HUES48 (cell line): ENCODE measurements at regions not wholly inside any gene's neighbourhood (a gene's known extent, or its start where the extent isn't known, plus 50 kb on each side); places are given as distances from the start of the nearest gene placed in this dataset.

Experiments used
- H3K27ac ChIP-seq: one replicate; pipeline ENCODE4 v1.7.0; 2013; ENCODE audit warnings: low read depth, low read length, inconsistent platforms
- H3K27me3 ChIP-seq: 2 replicates; pipeline ENCODE4 v1.6.1; 2013; ENCODE audit warnings: mild to moderate bottlenecking, low read length; ENCODE audit not compliant: control insufficient read depth, insufficient read depth
- H3K36me3 ChIP-seq: 2 replicates; pipeline ENCODE4 v1.6.1; 2013; ENCODE audit warnings: low read length; ENCODE audit not compliant: control insufficient read depth, insufficient read depth
- H3K4me1 ChIP-seq: 2 replicates; pipeline ENCODE4 v1.6.1; 2013; ENCODE audit warnings: mild to moderate bottlenecking, low read length; ENCODE audit not compliant: control insufficient read depth, insufficient read depth
- H3K4me3 ChIP-seq: 2 replicates; pipeline ENCODE4 v1.5.1; 2013; ENCODE audit warnings: mild to moderate bottlenecking, low read depth, low read length
- H3K9ac ChIP-seq: 2 replicates; pipeline ENCODE4 v1.6.1; 2013; ENCODE audit warnings: mild to moderate bottlenecking, low read depth, low read length, moderate library complexity
- H3K9me3 ChIP-seq: 2 replicates; pipeline ENCODE4 v1.6.1; 2013; ENCODE audit warnings: low read length; ENCODE audit not compliant: control insufficient read depth, insufficient read depth

GRCh38 chr10:104574838-104575237 is 66.3 kb upstream of the SORCS3 start:
- Histone ChIP-seq H3K36me3 (no peaks in the 10 kb centered on the region), H3K4me3 (no peak overlapping the region), H3K9me3 (no peaks in the 10 kb centered on the region), H3K4me1 (no peaks in the 10 kb centered on the region), H3K27me3 (no peaks in the 10 kb centered on the region), H3K27ac (no peak overlapping the region), H3K9ac (no peak overlapping the region)

DNA sequence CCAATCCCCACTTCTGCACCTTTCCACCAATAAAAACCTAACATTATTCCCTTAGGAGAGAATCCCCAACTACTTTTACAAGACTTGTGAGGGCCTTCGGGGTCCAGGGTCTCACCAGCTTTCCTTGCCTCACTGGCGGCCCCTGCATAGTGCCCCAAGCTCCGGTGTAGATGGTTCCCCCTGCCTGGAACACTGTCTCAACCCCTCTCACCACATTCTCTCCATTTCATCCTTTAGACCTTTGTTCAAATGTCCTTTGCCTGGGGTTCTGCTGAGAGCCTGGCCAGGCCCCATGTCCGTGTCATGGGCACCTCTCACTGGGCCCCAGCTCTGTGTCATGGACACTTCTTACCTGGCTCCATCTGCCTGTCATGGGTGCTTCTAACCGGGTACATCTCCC is 64.5 kb upstream of the SORCS3 start:
- no peaks in the 10 kb centered on the region for H3K36me3 ChIP-seq
- H3K9ac ChIP-seq: no peak overlapping the region

DNA sequence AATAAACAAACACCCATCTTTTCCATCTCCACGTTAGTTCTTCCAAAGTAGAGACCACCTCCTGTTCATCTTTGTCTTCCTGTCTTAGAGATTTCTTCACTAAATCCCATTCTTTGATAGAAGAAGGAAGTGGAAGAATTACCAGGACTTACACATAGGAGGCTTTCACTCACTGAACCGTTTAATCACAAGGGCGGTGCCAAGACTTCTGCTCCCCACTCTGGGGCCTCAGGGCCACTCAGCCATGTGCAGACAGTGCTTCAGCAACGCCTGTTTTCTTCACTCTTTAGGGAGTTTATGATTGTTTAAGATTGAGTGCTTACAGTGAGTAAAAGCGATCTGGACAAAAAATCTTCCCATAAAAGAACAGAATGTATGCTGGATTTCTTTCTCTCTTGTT is 63.9 kb upstream of the SORCS3 start:
- Histone ChIP-seq H3K27me3 (no peaks in the 10 kb centered on the region), H3K9ac (no peak overlapping the region), H3K4me1 (no peaks in the 10 kb centered on the region), H3K4me3 (no peak overlapping the region), H3K9me3 (no peaks in the 10 kb centered on the region), H3K27ac (no peak overlapping the region), H3K36me3 (no peaks in the 10 kb centered on the region)

More for the DNA sequence above, 64.5 kb upstream of the SORCS3 start:
- Histone ChIP-seq H3K9me3 (no peaks in the 10 kb centered on the region), H3K4me1 (no peaks in the 10 kb centered on the region), H3K27ac (no peak overlapping the region), H3K27me3 (no peaks in the 10 kb centered on the region), H3K4me3 (no peak overlapping the region)

- no peak overlapping the region for H3K4me3 ChIP-seq
- no peaks in the 10 kb centered on the region for H3K9me3 ChIP-seq
- H3K27me3 ChIP-seq: no peaks in the 10 kb centered on the region
- no peaks in the 10 kb centered on the region for H3K4me1 ChIP-seq
- H3K9ac ChIP-seq: no peak overlapping the region
- H3K27ac ChIP-seq: no peak overlapping the region
- no peaks in the 10 kb centered on the region for H3K36me3 ChIP-seq
These were observed 63.1 kb upstream of the SORCS3 start for GRCh38 chr10:104577861-104578521.

- H3K9ac ChIP-seq: no peak overlapping the region
- no peak overlapping the region for H3K27ac ChIP-seq
- no peaks in the 10 kb centered on the region for H3K4me1 ChIP-seq
- H3K9me3 ChIP-seq: no peaks in the 10 kb centered on the region
- H3K36me3 ChIP-seq: no peaks in the 10 kb centered on the region
- H3K4me3 ChIP-seq: no peak overlapping the region
- no peaks in the 10 kb centered on the region for H3K27me3 ChIP-seq
These were observed 62.4 kb upstream of the SORCS3 start for GRCh38 chr10:104578671-104579070.

DNA sequence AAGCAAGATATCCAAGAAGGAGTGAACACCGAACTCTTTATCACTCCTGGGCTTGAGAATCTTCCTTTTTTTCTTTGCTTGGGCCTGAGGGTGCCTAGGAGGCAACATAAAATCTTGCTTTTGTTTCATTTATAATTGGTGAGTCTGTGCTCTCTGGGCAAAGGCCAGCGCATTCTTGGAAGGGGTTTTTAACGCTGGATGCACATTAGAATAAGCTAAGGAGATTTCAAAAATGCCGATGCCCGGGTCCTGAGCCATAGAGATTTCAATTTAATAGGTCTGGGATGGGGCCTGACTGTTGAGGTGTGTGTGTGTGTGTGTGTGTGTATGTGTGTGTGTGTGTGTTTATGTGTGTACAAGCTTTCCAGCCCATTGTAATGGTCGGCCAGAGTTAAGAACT is 62.0 kb upstream of the SORCS3 start:
- Histone ChIP-seq H3K4me1 (no peaks in the 10 kb centered on the region), H3K9ac (no peak overlapping the region), H3K9me3 (no peaks in the 10 kb centered on the region)

DNA sequence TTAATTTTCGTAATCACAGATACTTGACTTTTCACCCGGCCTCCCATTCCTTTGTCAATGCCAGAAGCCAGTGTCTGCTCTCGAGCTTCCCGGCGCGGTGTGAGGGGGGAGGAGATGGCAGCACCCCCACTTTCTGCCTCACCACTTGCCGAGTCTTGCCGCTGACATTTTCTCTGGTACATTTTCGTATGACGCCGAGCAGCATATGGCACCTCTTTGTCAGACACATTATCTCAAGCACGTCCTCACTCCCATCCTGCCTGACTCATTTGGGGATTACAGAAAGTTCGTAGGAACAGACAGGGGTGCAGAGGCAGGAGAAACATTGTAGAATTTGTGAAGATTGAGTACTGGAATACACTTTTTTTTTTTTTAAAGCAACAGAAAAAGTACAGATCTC is 60.8 kb upstream of the SORCS3 start:
- no peak overlapping the region for H3K9ac ChIP-seq
- H3K27me3 ChIP-seq: no peaks in the 10 kb centered on the region
- no peaks in the 10 kb centered on the region for H3K4me1 ChIP-seq
- H3K36me3 ChIP-seq: no peaks in the 10 kb centered on the region
- H3K27ac ChIP-seq: no peak overlapping the region
- H3K4me3 ChIP-seq: no peak overlapping the region
- no peaks in the 10 kb centered on the region for H3K9me3 ChIP-seq

More for the DNA sequence above, 62.0 kb upstream of the SORCS3 start:
- H3K27me3 ChIP-seq: no peaks in the 10 kb centered on the region
- no peaks in the 10 kb centered on the region for H3K36me3 ChIP-seq
- H3K27ac ChIP-seq: no peak overlapping the region
- H3K4me3 ChIP-seq: no peak overlapping the region

GRCh38 chr10:104580774-104581675 is 60.1 kb upstream of the SORCS3 start:
- H3K4me1 ChIP-seq: no peaks in the 10 kb centered on the region
- no peaks in the 10 kb centered on the region for H3K27me3 ChIP-seq
- H3K9me3 ChIP-seq: no peaks in the 10 kb centered on the region
- no peak overlapping the region for H3K9ac ChIP-seq
- H3K4me3 ChIP-seq: no peak overlapping the region
- no peaks in the 10 kb centered on the region for H3K36me3 ChIP-seq
- H3K27ac ChIP-seq: no peak overlapping the region

DNA sequence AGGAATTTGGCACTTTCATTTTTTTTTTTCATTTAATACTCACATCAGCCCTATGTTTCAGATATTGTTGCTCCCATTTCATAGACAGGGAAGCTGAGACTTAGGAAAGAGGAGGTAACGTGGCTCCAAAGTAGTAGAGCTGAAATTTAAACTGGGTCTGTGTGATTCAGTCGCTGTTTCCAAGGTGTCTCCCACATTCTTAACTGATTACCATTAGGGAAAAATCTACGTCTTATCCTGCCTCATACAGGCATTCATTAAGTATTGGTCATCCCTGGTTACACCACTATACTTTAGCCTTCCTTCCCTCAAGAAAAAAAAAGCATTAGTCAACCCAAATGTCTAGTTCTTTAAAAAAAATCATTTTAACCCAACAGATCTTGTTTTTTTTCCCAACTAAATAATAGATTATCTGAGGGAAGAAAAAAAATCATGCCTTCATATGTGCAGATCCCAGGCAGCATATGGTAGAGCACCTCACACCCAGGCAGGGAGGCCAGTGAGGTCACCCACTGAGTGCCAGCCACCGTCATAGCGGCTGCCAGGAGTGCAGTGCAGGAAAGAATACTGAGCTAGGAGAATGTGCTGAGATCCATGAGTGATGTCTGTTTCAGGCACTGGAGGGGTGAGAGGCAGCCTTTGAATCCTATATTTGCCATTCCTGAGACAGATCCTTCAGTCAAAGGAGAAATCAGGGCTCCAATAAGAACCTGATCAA is 59.0 kb upstream of the SORCS3 start:
- H3K27ac ChIP-seq: no peak overlapping the region
- H3K9ac ChIP-seq: no peak overlapping the region
- H3K4me1 ChIP-seq: no peaks in the 10 kb centered on the region
- H3K4me3 ChIP-seq: no peak overlapping the region
- H3K27me3 ChIP-seq: no peaks in the 10 kb centered on the region
- H3K36me3 ChIP-seq: no peaks in the 10 kb centered on the region
- H3K9me3 ChIP-seq: no peaks in the 10 kb centered on the region

GRCh38 chr10:104582602-104582951 is 58.5 kb upstream of the SORCS3 start:
- no peaks in the 10 kb centered on the region for H3K36me3 ChIP-seq
- no peaks in the 10 kb centered on the region for H3K4me1 ChIP-seq
- no peaks in the 10 kb centered on the region for H3K9me3 ChIP-seq
- H3K4me3 ChIP-seq: no peak overlapping the region
- no peak overlapping the region for H3K27ac ChIP-seq
- H3K27me3 ChIP-seq: no peaks in the 10 kb centered on the region
- H3K9ac ChIP-seq: no peak overlapping the region

DNA sequence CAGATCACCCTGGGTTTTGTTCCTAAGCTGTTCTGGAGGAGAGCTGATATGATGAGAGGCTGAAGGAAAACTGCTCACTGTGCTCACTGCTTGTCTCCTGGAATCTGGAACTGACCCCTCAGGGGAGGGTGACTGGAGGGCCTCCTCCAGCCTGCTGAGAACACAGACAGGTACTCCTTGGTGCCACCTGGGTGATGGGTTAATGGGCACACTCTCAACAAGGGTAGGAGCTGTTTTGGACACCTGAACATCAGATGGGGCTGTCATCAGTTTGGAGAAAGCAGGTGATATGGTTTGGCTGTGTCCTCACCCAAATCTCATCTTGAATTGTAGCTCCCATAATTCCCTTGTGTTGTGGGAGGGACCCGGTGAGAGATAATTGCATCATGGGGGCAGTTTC is 58.1 kb upstream of the SORCS3 start:
- Histone ChIP-seq H3K27me3 (no peaks in the 10 kb centered on the region), H3K9ac (no peak overlapping the region), H3K9me3 (no peaks in the 10 kb centered on the region), H3K36me3 (no peaks in the 10 kb centered on the region), H3K27ac (no peak overlapping the region), H3K4me3 (no peak overlapping the region), H3K4me1 (no peaks in the 10 kb centered on the region)
